PC-9 (cell line): ENCODE measurements at regions not wholly inside any gene's neighbourhood (a gene's known extent, or its start where the extent isn't known, plus 50 kb on each side); places are given as distances from the start of the nearest gene placed in this dataset.

Source experiments
- BruUV-seq: library from RNA; stranded (reverse); fragments of 400-500 nt; replicated peaks from 2 replicates; lab custom pipeline; 2021; lab: Mats Ljungman, UMichigan
- CTCF ChIA-PET: fragments of 300-600 bp; sonication (Branson Sonifier 250); formaldehyde crosslinking; loops from one replicate; lab custom pipeline; 2022; ENCODE audit warnings: antibody characterized with exemption; lab: Charles Lee
- POLR2A ChIA-PET: fragments of 300-600 bp; sonication (Branson Sonifier 250); formaldehyde crosslinking; loops from one replicate; lab custom pipeline; 2022; ENCODE audit warnings: antibody characterized with exemption; ENCODE audit not compliant: unreplicated experiment; lab: Charles Lee
- DNase-seq, 2 experiments: peaks; one replicate each; pipeline versions ENCODE4 v3.0.0 to v3.0.0-alpha.2; 2015 to 2022; ENCODE audit warnings: mixed read lengths in 1 of 2
- H2AFZ ChIP-seq: fragments of 200-600 bp; sonication (generic); 2 replicates; pipeline ENCODE4 v1.8.1; 2017; ENCODE audit warnings: antibody characterized with exemption
- H3F3A ChIP-seq: fragments of 200-600 bp; sonication (generic); 2 replicates; pipeline ENCODE4 v1.8.1; 2017; ENCODE audit warnings: antibody characterized with exemption, mild to moderate bottlenecking, low read depth; ENCODE audit not compliant: insufficient read depth
- H3K27ac ChIP-seq: fragments of 200-600 bp; sonication (generic); 2 replicates; pipeline ENCODE4 v1.6.1; 2016; ENCODE audit warnings: mixed run types
- H3K27me3 ChIP-seq: fragments of 200-600 bp; sonication (generic); 2 replicates; pipeline ENCODE4 v1.6.1; 2016; ENCODE audit warnings: low read depth, mixed run types; ENCODE audit not compliant: insufficient read depth
- H3K36me3 ChIP-seq: fragments of 200-600 bp; sonication (generic); 2 replicates; pipeline ENCODE4 v1.6.1; 2016; ENCODE audit warnings: low read depth, mixed run types
- H3K4me1 ChIP-seq: fragments of 200-600 bp; sonication (generic); replicated peaks from 2 replicates; pipeline ENCODE4 v1.6.1; 2016; ENCODE audit warnings: mixed run types; ENCODE audit not compliant: insufficient read depth
- H3K4me2 ChIP-seq: fragments of 200-600 bp; sonication (generic); 2 replicates; pipeline ENCODE4 v1.6.1; 2017; ENCODE audit warnings: mixed run types
- H3K4me3 ChIP-seq: fragments of 200-600 bp; sonication (generic); 2 replicates; pipeline ENCODE4 v1.6.1; 2016; ENCODE audit warnings: mixed run types
- H3K79me2 ChIP-seq: fragments of 200-600 bp; sonication (generic); 2 replicates; pipeline ENCODE4 v1.6.1; 2017; ENCODE audit warnings: low read depth, mixed run types
- H3K9me2 ChIP-seq: fragments of 200-600 bp; sonication (generic); 2 replicates; pipeline ENCODE4 v1.8.1; 2017; ENCODE audit warnings: mild to moderate bottlenecking; ENCODE audit not compliant: insufficient read depth
- H3K9me3 ChIP-seq: fragments of 200-600 bp; sonication (generic); 2 replicates; pipeline ENCODE4 v1.8.1; 2016; ENCODE audit warnings: low read depth; ENCODE audit not compliant: insufficient read depth
- H4K20me1 ChIP-seq: fragments of 200-600 bp; sonication (generic); 2 replicates; pipeline ENCODE4 v1.8.1; 2017; ENCODE audit not compliant: insufficient read depth
- EZH2 ChIP-seq: fragments of 200-600 bp; sonication (generic); IDR thresholded peaks from 2 replicates; pipeline ENCODE4 v1.8.0; 2017; ENCODE audit warnings: antibody characterized with exemption, low read depth
- intact Hi-C: fragments of 100-400 bp; cut with micrococcal nuclease; formaldehyde crosslinking; loops from one replicate; pipeline ENCODE4 v1.10.0; 2022; ENCODE audit not compliant: unreplicated experiment
- TF ChIP-seq, protein P1 (sequence below): fragments of 200-600 bp; sonication (generic); conservative IDR thresholded peaks from 2 replicates; pipeline ENCODE4 v1.6.1; 2017; ENCODE audit warnings: mixed run types, antibody characterized with exemption, mild to moderate bottlenecking, moderate library complexity

DNA sequence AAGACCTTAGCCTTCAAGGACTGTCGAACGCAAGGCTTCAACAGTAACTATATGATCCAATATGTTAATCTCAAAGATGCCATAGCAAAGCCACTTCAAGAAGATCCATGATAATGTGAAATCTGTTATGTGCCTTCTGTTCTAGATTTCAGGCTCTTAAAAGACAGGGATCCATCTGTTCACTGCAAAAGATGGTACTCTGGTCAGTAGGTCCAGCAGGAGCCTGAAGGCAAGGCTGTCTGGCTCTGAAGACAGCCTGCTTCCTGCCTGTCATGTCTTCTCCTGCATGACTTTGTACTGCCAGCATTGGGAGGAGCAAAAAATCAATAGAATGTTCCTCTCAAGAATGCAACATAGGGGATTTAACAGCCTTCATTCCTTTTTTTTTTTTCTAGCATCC is 270.8 kb upstream of the PARD3B start:
- H3K36me3 ChIP-seq, result no peaks in the 10 kb centered on the region
- ChIA-PET POLR2A (no interaction called here), CTCF (no interaction called here)
- TF ChIP-seq, protein P1, sequence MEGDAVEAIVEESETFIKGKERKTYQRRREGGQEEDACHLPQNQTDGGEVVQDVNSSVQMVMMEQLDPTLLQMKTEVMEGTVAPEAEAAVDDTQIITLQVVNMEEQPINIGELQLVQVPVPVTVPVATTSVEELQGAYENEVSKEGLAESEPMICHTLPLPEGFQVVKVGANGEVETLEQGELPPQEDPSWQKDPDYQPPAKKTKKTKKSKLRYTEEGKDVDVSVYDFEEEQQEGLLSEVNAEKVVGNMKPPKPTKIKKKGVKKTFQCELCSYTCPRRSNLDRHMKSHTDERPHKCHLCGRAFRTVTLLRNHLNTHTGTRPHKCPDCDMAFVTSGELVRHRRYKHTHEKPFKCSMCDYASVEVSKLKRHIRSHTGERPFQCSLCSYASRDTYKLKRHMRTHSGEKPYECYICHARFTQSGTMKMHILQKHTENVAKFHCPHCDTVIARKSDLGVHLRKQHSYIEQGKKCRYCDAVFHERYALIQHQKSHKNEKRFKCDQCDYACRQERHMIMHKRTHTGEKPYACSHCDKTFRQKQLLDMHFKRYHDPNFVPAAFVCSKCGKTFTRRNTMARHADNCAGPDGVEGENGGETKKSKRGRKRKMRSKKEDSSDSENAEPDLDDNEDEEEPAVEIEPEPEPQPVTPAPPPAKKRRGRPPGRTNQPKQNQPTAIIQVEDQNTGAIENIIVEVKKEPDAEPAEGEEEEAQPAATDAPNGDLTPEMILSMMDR, result no peak
- no peak for TF ChIP-seq EZH2
- DNase-seq, result no peak
- no peaks in the 10 kb centered on the region for H4K20me1 ChIP-seq
- H3K27me3 ChIP-seq, result no peaks in the 10 kb centered on the region
- no peaks in the 10 kb centered on the region for H3K9me2 ChIP-seq
- intact Hi-C loops, result no loop called here
- no peaks in the 10 kb centered on the region for H3K79me2 ChIP-seq
- H3K9me3 ChIP-seq, result peaks cover 3% of the 10 kb centered on the region; the same call in 1 of the 2 replicates
- BruUV-seq, result no TSS peak
- no peak overlapping the region for H3K4me3 ChIP-seq
- H3K4me2 ChIP-seq, result no peak overlapping the region
- H3K27ac ChIP-seq, result no peak overlapping the region
- no peaks in the 10 kb centered on the region for H3F3A ChIP-seq
- no peaks in the 10 kb centered on the region for H3K4me1 ChIP-seq
- H2AFZ ChIP-seq, result no peak overlapping the region

GRCh38 chr2:204274991-204275390 is 270.3 kb upstream of the PARD3B start:
- intact Hi-C loops, result no loop called here
- Histone ChIP-seq H4K20me1 (no peaks in the 10 kb centered on the region), H3K4me2 (no peak overlapping the region), H3K79me2 (no peaks in the 10 kb centered on the region), H2AFZ (no peak overlapping the region), H3K4me1 (no peaks in the 10 kb centered on the region), H3F3A (no peaks in the 10 kb centered on the region), H3K4me3 (no peak overlapping the region), H3K9me2 (no peaks in the 10 kb centered on the region), H3K27ac (no peak overlapping the region), H3K27me3 (no peaks in the 10 kb centered on the region), H3K36me3 (no peaks in the 10 kb centered on the region), H3K9me3 (peaks cover 3% of the 10 kb centered on the region; the same call in 1 of the 2 replicates)
- no TSS peak for BruUV-seq
- DNase-seq, result no peak
- TF ChIP-seq EZH2, result no peak
- TF ChIP-seq, protein P1, result no peak
- ChIA-PET POLR2A (no interaction called here), CTCF (no interaction called here)

GRCh38 chr2:204277226-204277625 is 268.0 kb upstream of the PARD3B start:
- BruUV-seq, result no TSS peak
- H3K9me2 ChIP-seq, result no peaks in the 10 kb centered on the region
- intact Hi-C loops, result no loop called here
- no peak overlapping the region for H2AFZ ChIP-seq
- DNase-seq, result no peak
- H3K79me2 ChIP-seq, result no peaks in the 10 kb centered on the region
- H3K36me3 ChIP-seq, result no peaks in the 10 kb centered on the region
- no peaks in the 10 kb centered on the region for H3F3A ChIP-seq
- H3K9me3 ChIP-seq, result no peaks in the 10 kb centered on the region
- TF ChIP-seq, protein P1, result no peak
- TF ChIP-seq EZH2, result no peak
- H3K4me3 ChIP-seq, result no peak overlapping the region
- POLR2A ChIA-PET, result no interaction called here
- CTCF ChIA-PET, result no interaction called here
- no peak overlapping the region for H3K27ac ChIP-seq
- H3K4me2 ChIP-seq, result no peak overlapping the region
- H4K20me1 ChIP-seq, result no peaks in the 10 kb centered on the region
- no peaks in the 10 kb centered on the region for H3K27me3 ChIP-seq
- no peaks in the 10 kb centered on the region for H3K4me1 ChIP-seq
